22Rv1 (cell line): ENCODE measurements at regions not wholly inside any gene's neighbourhood (a gene's known extent, or its start where the extent isn't known, plus 50 kb on each side); places are given as distances from the start of the nearest gene placed in this dataset.

Experiments
- ZFX ChIP-seq: fragments of 450-650 bp; IDR thresholded peaks from 2 replicates; pipeline ENCODE4 v1.6.1; 2017; ENCODE audit warnings: antibody characterized with exemption, borderline replicate concordance
- TF ChIP-seq, protein P1 (sequence below): fragments of 450-650 bp; IDR thresholded peaks from 2 replicates; pipeline ENCODE4 v1.5.1; 2017; ENCODE audit warnings: mild to moderate bottlenecking

DNA sequence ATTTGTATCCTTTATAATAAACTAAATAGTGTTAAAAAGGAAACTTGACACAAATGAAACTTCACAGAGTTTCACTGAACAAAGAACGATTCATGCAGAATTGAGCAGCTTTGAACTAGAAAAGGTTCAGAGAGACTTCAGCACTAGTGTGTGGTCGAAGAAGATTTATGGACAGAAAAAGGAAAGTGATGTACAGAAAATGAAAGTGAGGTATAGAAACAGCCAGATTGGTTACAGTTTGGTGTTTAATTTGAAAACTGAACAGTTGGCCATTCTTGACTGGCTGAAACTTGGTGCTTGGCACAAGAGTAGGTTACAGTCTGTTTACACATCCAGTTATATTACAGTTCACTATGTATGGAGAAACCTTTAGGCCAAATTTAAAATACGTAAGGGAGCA is 207.1 kb downstream of the GALC start:
- TF ChIP-seq, protein P1, sequence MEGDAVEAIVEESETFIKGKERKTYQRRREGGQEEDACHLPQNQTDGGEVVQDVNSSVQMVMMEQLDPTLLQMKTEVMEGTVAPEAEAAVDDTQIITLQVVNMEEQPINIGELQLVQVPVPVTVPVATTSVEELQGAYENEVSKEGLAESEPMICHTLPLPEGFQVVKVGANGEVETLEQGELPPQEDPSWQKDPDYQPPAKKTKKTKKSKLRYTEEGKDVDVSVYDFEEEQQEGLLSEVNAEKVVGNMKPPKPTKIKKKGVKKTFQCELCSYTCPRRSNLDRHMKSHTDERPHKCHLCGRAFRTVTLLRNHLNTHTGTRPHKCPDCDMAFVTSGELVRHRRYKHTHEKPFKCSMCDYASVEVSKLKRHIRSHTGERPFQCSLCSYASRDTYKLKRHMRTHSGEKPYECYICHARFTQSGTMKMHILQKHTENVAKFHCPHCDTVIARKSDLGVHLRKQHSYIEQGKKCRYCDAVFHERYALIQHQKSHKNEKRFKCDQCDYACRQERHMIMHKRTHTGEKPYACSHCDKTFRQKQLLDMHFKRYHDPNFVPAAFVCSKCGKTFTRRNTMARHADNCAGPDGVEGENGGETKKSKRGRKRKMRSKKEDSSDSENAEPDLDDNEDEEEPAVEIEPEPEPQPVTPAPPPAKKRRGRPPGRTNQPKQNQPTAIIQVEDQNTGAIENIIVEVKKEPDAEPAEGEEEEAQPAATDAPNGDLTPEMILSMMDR: no peak
- no peak for TF ChIP-seq ZFX
